Activated T-helper 1 cell treated with Interleukin-2 at 50 U/mL for 16 hours (primary cell): ENCODE measurements at regions not wholly inside any gene's neighbourhood (a gene's known extent, or its start where the extent isn't known, plus 50 kb on each side); places are given as distances from the start of the nearest gene placed in this dataset.
"Not testable (repeated sequence)": the region's sequence is repeated elsewhere in the genome, so short reads cannot be mapped to it uniquely, and the experiment has no call there.

Source experiments
- DNase-seq: peaks from one replicate; pipeline ENCODE4 v3.0.0-alpha.2; 2020; ENCODE audit warnings: low read depth

DNA sequence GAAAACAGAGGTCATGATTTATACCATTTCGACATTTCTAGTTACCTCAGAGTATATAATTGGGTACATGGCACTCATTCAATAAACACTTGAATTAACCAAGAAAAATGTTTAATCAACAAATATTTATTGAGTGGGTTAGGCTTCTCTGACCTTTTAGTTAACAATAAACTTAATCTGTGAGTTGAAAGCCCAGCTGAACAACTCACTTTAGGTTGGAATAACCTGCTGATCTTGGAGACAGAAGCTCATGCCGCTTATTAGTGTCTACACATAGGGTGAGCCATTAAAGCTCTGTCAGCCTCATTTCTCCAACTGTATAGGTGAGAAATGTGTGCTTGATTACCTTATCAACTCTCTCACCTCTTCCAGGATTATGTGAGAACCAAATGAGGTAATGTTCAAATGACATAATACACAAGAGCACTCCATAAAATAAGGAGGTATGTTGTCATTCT, 98.2 kb upstream of the DTNBP1 start:
- no peak for DNase-seq

GRCh38 chr6:15758631-15759215, 95.9 kb upstream of the DTNBP1 start:
- no peak for DNase-seq

DNA sequence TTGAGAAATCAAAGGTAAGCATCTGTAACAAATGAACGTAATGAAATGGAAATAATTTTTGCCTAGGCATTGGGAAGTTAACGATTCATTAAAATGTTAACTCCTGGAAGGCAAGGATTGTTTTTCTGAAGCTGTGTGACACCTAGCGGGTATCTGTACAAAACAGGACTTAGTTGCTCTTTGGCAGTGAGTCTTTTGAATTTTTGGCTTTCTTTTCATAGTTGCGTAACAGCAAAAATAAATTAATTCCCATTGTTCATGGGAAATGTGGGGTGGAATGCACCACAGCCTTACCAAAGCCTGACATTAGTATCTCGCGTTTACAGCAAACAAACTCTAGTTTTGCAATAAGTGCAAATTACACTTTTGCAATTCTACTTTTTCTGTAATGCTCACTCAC, 92.7 kb upstream of the DTNBP1 start:
- DNase-seq: no peak

DNA sequence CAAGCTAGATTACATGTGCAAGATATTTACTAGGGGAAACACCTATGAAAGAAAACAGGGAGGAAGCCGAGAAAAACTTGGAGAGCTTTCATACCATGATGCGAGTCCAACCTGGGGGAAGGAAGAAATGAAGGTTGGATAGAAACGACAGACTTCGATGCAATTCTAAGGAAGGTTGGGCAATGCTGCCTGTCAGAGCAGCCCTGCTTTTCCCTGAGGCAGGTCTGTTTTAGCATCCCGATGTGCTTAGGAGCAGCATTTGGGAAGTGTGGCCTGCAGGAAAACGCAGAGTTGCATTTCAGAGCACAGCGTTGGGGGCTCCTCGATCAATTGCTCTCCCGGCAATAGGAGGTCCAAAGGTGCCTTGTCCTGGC, 91.9 kb upstream of the DTNBP1 start:
- no peak for DNase-seq

DNA sequence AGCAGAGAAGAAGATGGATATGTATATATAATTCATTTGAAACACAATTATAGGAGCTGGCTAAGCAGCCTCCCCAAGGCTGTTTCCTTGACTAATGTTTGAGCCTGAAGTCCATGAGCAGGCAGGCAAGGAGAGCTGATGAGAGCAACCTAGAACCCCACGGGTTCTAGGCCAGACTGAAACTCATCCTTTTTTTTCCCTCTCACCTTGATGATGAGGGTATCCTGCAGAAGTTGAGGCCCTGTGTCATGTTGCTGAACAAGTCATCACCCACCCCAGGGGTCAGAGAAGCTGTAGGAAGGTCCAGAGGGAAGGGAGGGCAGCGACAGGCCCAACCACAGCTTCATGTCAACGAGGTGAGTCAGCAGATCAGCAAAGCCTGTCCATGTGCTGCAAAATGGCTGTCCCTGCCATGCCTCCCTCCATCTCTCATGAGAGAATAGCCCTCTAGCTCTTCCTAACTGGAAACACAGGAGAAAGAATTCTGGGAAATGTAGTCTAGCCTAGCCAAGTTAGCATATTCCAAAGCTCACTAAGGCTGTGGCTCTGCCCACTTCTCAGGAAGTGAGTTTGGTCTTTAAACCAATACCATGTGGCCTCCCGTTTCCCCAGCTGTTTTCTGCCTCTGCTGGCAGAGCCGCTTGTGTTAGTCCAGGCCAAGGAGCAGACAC, 91.3 kb upstream of the DTNBP1 start:
- no peak for DNase-seq

GRCh38 chr6:15752820-15753219, 90.0 kb upstream of the DTNBP1 start:
- no peak for DNase-seq

DNA sequence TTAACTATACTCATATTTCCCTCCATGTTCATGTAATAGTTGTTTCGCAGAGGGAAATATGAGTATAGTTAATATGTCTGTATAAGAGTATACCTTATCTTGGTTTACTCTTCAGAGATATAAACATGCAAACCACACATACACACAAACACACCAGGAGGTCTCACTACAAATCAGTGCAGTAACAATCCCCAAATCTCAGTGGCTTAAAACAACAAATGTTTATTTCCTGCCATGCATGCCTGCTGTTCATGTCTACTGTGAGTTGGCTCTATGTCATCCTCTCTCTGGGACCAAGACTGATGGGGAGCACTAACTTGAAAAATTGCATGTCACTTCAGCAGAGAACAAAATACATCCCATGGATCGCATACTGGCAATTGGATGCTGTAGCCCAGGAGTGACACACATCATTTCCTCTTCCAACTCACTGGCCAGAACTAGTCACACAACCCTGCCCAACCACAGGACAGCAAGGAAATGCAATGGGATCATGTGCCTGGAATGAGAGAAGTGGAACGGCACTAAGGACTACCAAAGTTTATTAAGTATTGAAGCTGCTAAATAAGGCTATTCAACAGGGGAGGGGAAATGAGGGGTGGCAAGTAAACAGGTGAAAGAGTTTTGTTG, 89.0 kb upstream of the DTNBP1 start:
- no peak for DNase-seq

DNA sequence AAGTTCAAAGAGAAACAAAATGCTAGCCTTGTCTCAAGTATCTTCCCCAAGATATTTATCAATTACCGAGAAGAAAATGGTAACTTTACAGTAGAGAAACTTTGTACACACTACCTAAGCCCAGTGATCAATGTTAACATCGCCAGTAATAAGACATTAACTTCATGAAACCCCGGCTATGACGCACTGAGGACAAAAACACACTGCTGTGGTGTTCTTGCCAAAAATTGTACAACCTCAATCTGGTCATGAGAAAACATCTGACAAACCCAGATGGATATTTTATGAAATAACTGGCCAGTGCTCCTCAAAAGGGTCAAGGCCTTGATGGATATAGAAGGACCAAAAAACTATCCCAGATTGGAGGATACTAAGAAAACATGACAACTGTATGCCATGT, 85.5 kb upstream of the DTNBP1 start:
- DNase-seq: no peak

DNA sequence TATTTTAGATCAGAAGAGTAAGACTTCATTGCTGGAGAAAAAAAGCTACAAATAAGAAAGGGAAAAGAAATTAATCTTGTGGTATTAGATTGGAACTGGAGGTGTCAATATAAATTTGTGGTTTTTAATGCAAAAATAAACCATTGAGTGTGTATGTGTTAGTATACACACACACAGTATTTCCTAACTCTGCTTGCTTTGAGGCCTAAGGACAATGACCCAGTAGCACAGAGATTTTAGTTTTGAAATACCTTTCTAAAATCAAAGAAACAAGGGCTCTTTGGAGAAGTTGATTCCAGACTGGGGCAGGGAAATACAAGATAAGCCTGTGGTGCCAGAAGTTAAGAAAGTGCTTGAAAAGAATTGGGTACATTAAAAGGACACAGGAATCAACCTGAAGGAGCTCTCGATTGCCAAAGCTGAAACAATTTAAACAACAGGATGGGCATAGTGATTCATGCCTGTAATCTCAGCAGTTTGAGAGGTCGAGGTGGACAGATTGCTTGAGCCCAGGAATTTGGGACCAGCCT, 84.6 kb upstream of the DTNBP1 start:
- DNase-seq: no peak

DNA sequence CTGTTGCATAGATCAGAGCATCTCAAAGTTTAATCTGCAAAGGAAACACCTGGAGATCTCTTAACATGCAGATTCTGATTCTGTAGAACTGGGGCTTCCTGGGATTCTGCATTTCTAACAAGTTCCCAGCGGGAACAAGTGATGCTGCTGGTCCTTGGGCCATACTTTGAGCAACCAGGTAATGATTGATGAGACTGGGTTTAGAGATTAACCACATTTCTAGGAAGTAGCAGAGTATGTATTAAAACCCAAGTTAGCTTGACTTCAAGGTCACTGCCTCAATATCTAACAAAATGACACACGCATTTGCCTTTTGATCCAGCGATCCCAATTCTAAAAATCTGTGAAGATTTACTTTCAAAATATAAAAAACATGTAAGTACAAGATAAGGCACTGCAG, 83.0 kb upstream of the DTNBP1 start:
- no peak for DNase-seq

DNA sequence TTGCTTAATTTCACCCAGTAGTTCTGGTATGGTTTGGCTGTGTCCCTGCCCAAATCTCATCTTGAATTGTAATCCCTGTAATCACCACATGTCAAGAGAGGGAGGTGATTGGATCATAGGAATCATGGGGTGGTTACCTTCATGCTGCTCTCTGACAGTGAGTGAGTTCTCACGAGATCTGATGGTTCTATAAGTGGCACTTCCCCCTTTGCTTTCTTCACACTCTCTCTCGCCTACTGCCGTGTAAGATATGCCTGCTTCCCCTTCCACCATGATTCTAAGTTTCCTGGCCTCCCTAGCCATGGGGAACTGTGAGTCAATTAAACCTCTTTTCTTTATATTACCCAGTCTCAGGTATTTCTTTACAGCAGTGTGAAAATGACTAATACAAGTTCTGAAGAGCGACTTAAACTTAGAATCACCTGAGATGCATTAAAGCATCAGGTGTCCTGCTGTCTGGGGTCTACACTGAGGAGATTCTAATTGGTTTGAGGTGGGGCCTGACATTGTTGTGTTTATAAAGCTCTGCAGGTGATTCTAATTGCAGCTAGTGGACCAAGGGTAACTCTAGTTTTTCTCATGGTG, 82.1 kb upstream of the DTNBP1 start:
- no peak for DNase-seq

- DNase-seq: not testable (repeated sequence)
Observed at GRCh38 chr6:15742013-15742412, 79.2 kb upstream of the DTNBP1 start.

GRCh38 chr6:15741405-15741804, 78.6 kb upstream of the DTNBP1 start:
- no peak for DNase-seq

- no peak for DNase-seq
Observed at GRCh38 chr6:15739867-15740266, 77.0 kb upstream of the DTNBP1 start.

DNA sequence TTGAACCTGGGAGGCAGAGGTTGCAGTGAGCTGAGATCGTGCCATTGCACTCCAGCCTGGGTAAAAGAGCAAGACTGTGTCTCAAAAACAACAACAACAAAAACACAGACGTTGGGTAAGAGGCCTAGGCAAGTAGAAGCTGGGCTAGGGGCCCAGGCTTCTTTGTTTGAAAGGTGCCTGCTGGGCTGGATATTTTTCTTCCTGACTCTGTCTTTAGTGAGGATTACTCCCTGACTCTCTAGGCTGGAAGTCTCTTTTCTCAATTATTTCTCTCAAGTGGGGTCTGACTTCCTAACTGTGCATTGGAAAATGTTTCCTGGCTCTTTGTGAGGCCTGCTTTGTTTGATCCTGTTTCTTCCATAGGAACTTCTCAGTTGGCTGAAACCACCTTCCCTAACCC, 76.5 kb upstream of the DTNBP1 start:
- no peak for DNase-seq

- DNase-seq: not testable (repeated sequence)
Observed at GRCh38 chr6:15738195-15738594, 75.4 kb upstream of the DTNBP1 start.

- no peak for DNase-seq
Observed at GRCh38 chr6:15736297-15736696, 73.5 kb upstream of the DTNBP1 start.

DNA sequence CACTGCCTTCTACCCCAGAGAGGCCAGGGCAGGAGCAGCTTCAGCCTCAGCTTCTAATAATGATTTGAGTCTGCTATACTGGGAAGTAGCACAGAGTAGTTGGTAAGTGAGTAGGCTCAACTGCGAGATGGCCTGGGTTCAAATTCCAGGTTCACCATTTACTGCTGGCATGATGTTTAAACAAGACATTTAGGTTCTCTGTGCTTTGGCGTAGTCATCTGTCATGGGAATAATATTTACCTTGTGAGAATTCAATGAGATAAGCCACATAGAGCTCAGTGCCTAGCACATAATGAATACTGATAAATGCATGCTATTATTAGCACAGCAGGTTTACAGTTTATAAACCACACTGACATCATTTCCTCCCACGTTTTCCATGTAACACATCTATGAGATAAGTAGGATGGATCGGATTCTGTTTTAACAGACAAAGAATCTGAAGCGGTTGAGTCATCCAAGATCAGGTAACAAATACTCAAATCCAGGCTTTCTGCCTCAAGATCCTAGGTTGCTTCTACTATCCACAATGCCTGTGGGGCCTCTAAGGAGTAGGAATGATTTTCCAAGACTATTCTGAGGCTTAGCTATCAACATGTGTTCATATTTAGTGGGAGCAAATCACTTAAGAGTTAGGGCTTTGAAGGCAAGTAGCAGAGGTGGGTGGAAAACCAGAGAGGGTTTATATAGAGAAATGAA, 72.9 kb upstream of the DTNBP1 start:
- DNase-seq: no peak

DNA sequence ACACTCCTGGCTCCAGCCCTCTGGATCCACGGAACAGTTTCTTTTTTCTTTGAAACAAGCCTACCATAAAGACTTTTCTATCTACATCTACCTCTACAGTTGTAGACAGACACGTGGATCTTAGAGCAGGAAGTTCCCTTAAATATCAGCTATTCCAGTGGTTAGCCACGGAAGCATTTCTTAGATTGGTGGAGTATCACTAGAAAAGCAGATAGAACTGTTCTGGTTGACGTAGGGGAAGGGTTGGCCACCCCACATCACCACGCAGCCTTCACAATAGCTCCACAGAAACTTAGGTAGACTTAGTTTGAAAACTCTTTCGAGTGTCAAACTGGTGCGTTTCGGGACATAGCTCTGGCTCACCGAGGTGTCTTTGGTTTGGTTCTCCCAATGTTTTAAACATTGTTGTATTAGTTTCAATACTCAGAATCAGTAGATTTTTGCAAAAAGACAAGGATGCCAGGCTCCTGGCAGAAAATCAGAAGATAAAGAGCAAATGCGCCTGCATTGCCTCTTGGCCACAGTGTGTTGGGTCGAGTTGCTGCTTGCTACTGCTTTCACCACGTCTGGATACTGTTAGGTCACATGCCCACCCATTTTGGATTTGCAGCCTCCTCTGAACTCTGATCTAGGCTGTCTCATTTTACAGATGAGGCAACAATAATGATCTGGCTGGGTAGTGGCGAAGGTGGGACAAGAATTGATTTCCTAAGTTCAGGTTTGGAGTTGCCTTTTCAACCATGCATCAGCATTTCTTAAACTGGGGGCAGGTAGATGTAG, 71.5 kb upstream of the DTNBP1 start:
- no peak for DNase-seq

GRCh38 chr6:15730922-15731321, 68.1 kb upstream of the DTNBP1 start:
- no peak for DNase-seq

- no peak for DNase-seq
Observed at GRCh38 chr6:15730442-15730841, 67.6 kb upstream of the DTNBP1 start.

- DNase-seq: no peak
Observed at GRCh38 chr6:15722731-15723130, 59.9 kb upstream of the DTNBP1 start.
